ENCODE measurements at regions not wholly inside any gene's neighbourhood (a gene's known extent, or its start where the extent isn't known, plus 50 kb on each side); places are given as distances from the start of the nearest gene placed in this dataset.

DNA sequence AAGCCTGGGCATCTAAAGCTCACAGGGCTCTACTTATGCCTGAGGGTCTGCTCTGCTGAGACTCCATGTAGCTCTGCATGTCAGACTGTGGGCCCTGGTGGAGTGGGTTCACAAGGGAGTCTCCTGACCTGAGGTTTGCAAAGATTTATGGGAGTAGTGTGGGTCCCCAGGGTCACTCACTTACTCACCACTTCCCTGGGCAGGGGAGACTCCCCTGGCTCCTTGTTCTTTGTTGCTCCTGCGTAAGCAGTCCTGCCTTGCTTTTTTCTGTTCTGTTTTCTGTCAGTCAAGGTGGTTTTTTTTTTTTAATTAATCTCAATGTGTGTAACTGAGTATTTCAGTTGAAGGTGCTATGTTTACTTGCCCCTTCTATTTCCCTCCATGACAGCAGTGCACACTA lies 256.6 kb downstream of the TMEM38B start:
- TF ChIP-seq, protein P1, sequence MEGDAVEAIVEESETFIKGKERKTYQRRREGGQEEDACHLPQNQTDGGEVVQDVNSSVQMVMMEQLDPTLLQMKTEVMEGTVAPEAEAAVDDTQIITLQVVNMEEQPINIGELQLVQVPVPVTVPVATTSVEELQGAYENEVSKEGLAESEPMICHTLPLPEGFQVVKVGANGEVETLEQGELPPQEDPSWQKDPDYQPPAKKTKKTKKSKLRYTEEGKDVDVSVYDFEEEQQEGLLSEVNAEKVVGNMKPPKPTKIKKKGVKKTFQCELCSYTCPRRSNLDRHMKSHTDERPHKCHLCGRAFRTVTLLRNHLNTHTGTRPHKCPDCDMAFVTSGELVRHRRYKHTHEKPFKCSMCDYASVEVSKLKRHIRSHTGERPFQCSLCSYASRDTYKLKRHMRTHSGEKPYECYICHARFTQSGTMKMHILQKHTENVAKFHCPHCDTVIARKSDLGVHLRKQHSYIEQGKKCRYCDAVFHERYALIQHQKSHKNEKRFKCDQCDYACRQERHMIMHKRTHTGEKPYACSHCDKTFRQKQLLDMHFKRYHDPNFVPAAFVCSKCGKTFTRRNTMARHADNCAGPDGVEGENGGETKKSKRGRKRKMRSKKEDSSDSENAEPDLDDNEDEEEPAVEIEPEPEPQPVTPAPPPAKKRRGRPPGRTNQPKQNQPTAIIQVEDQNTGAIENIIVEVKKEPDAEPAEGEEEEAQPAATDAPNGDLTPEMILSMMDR (optimal IDR thresholded peaks at IDR 0.05 in 1 of 3, IDR thresholded peaks at IDR 0.05 in 1 of 3, conservative IDR thresholded peaks at IDR 0.05 in 1 of 3; ENCODE audit: extremely low read depth in 1 of 3, insufficient read depth in 2 of 3, low read length in 3 of 3), result no peak
- no peak for TF ChIP-seq EZH2 (IDR thresholded peaks at IDR 0.05; ENCODE audit: low read length)
